GM18868 (cell line): ENCODE measurements at regions not wholly inside any gene's neighbourhood (a gene's known extent, or its start where the extent isn't known, plus 50 kb on each side); places are given as distances from the start of the nearest gene placed in this dataset.
"Not testable (repeated sequence)": the region's sequence is repeated elsewhere in the genome, so short reads cannot be mapped to it uniquely, and the experiment has no call there.

Experiments used
- ATAC-seq: cut with Tn5 transposase; IDR thresholded peaks from one replicate; pipeline ENCODE4 v1.9.1; 2021; ENCODE audit warnings: mild to moderate bottlenecking, moderate library complexity; ENCODE audit not compliant: unreplicated experiment

GRCh38 chr1:104646233-104646632, 896.5 kb downstream of the AMY1C start:
- ATAC-seq, result no peak

DNA sequence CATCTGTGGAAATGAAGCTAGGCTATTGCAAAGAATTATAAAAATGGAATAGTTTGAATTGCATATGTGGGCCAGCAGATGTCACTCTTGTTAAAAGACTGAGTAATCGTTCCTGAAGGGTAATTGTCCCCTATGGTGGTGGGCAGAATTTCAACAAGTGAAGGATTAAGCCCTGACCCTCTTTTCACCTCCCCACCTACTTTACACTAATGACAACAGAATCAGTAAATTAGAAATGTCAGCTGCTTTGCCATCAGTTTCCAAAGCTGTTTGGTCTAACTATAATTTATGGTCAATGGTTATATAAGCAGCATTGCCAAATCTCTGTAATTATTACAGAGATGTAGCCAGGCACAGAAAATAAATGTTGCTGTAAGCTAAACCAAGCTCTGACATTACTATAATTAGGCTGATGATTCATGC, 898.6 kb downstream of the AMY1C start:
- peak; percentile 88 for ATAC-seq

- not testable (repeated sequence) for ATAC-seq
Measured at GRCh38 chr1:104664374-104664773, 914.7 kb downstream of the AMY1C start.

- no peak for ATAC-seq
Measured at GRCh38 chr1:104665300-104665699, 915.6 kb downstream of the AMY1C start.

- no peak for ATAC-seq
Measured at GRCh38 chr1:104671684-104672353, 922.1 kb downstream of the AMY1C start.

- ATAC-seq, result peak; percentile 54
Measured at GRCh38 chr1:104699433-104699832, 949.7 kb downstream of the AMY1C start.

- ATAC-seq, result no peak
Measured at GRCh38 chr1:104702731-104703130, 953.0 kb downstream of the AMY1C start.

GRCh38 chr1:104706631-104707147, 957.0 kb downstream of the AMY1C start:
- peak; percentile 65 for ATAC-seq

- no peak for ATAC-seq
Measured at GRCh38 chr1:104718752-104719151, 969.1 kb downstream of the AMY1C start.

GRCh38 chr1:104720741-104721140, 971.0 kb downstream of the AMY1C start:
- no peak for ATAC-seq

GRCh38 chr1:104726917-104727316, 977.2 kb downstream of the AMY1C start:
- ATAC-seq, result no peak

GRCh38 chr1:104733866-104734265, 984.2 kb downstream of the AMY1C start:
- no peak for ATAC-seq

- ATAC-seq, result peak; percentile 47
Measured at GRCh38 chr1:104745875-104746274, 996.2 kb downstream of the AMY1C start.

GRCh38 chr1:104746994-104747393, 997.3 kb downstream of the AMY1C start:
- peak; percentile 53 for ATAC-seq

DNA sequence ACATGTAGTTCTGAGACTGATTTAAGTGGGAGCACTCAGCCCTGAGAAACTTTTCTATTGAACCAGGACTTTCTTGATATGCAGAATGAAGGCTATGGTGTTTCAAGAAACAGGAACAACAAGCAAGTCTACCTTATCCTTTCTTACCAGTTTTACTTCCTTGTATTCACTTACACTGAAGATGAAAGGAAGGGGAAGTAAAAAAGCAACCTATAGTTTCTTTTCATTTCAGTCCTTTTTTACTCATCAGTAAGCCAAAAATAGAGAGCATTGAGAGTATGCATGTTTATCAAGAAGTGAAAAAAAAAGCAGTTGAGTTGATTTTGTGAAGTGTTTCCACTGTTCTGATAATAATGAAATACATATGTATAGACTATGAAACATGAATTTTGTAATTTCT, 1010.3 kb downstream of the AMY1C start:
- peak; percentile 92 for ATAC-seq

- no peak for ATAC-seq
Measured at GRCh38 chr1:104761961-104762570, 1012.4 kb downstream of the AMY1C start.

- ATAC-seq, result peak; percentile 93
Measured at GRCh38 chr1:104765085-104765484, 1015.4 kb downstream of the AMY1C start.

- ATAC-seq, result no peak
Measured at GRCh38 chr1:104768466-104768865, 1018.8 kb downstream of the AMY1C start.

DNA sequence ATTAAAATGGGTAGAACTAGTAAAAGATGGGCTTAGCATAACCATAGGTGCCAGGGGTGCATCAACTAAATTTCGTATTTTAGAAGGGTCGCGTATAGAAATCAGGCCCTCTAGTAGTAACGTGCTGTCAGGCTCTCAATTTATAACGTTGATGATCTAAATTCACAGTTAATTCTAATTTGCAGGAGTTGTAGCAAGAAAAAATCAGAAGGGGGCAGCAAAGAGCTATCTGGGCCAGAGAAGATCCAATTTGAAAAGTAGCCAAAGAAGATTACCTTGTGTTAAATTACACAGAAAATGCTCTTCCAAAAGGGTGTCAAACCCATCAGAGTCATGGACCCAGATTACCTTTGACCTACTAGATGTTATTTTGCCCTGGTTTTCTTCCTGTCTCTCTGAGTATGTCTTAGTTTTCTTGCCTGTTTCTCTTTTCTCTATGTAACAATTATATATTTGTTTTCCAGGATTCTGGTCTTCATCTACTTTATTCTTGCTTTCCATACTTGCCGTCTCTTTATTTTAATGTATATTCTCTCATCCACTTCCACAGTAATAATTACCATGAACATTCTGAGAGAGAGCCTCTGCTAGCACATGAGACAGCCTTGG, 1030.9 kb downstream of the AMY1C start:
- peak; percentile 65 for ATAC-seq

DNA sequence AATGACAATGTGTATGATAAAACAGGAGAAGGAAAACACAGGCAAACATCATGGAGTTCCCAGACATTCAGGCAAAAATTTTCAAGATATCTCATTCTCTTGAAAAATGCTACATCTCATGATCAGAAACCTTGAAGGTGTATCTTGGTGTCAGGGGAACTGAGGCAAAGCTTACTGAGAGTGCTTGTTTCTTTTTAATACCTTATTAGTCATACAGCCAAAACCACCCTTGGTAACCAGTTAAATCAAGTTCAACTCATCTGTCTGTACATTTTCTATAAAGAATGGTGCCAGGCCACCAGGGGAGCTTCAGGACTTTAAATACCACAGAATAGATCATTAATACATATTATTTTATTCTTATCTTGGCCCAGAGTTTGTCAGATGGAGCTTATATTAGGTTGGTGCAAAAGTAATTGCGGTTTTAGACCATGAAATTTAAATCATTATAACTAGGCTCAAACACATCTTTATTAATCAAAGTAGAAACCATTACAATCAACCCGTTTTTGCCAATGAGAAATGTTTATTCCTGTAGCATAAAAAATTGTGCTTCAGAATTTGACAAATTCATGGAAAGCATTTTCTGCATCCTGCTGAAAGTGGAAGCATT, 1036.0 kb downstream of the AMY1C start:
- peak; percentile 51 for ATAC-seq

GRCh38 chr1:104787866-104788510, 1038.3 kb downstream of the AMY1C start:
- no peak for ATAC-seq
